SU-DHL-6 (cell line): ENCODE measurements at regions not wholly inside any gene's neighbourhood (a gene's known extent, or its start where the extent isn't known, plus 50 kb on each side); places are given as distances from the start of the nearest gene placed in this dataset.

ENCODE experiments used
- CTCF ChIP-seq: fragments of 200-600 bp; sonication (generic); IDR thresholded peaks from one replicate; pipeline ENCODE4 v1.5.1; 2017; ENCODE audit warnings: antibody characterized with exemption, mild to moderate bottlenecking, low read length, moderate library complexity; ENCODE audit not compliant: insufficient read depth, poor library complexity, severe bottlenecking
- EZH2phosphoT487 ChIP-seq: fragments of 200-600 bp; sonication (generic), shearing (Covaris generic); conservative IDR thresholded peaks from 2 replicates; pipeline ENCODE4 v1.6.1; 2018; ENCODE audit warnings: mild to moderate bottlenecking, antibody characterized with exemption, low read length, moderate library complexity, mixed read lengths

- TF ChIP-seq CTCF (no peak), EZH2phosphoT487 (no peak)
Measured at GRCh38 chr1:68815632-68816031, 318.8 kb upstream of the DEPDC1 start.
